ENCODE measurements at regions not wholly inside any gene's neighbourhood (a gene's known extent, or its start where the extent isn't known, plus 50 kb on each side); places are given as distances from the start of the nearest gene placed in this dataset.

DNA sequence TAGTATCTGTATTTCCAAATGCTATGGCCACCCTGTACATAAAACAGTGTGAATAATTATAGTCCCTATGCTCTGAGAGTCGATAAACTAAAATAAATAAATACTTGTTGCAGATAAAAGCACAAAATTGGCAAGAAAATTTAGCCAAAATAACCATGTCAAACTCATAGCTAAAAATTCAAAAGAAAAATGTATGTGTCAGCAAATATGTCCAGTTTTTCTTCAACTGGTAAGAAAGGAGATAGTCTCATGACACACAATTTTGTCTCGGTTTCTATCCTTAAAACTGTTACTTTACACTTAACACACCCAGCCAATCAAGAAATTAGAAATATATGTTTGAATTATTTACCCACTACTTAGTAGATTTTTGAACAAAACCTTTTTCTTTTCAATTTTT is 145.6 kb upstream of the FSCB start:
- FAIRE-seq (no peak), DNase-seq (ENCODE audit: insufficient read length, low spot score) (no peak)
- TF ChIP-seq, protein P1, sequence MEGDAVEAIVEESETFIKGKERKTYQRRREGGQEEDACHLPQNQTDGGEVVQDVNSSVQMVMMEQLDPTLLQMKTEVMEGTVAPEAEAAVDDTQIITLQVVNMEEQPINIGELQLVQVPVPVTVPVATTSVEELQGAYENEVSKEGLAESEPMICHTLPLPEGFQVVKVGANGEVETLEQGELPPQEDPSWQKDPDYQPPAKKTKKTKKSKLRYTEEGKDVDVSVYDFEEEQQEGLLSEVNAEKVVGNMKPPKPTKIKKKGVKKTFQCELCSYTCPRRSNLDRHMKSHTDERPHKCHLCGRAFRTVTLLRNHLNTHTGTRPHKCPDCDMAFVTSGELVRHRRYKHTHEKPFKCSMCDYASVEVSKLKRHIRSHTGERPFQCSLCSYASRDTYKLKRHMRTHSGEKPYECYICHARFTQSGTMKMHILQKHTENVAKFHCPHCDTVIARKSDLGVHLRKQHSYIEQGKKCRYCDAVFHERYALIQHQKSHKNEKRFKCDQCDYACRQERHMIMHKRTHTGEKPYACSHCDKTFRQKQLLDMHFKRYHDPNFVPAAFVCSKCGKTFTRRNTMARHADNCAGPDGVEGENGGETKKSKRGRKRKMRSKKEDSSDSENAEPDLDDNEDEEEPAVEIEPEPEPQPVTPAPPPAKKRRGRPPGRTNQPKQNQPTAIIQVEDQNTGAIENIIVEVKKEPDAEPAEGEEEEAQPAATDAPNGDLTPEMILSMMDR (IDR thresholded peaks at IDR 0.05; ENCODE audit: insufficient read depth, missing control alignments): no peak

GRCh38 chr14:44649061-44649460 is 142.0 kb upstream of the FSCB start:
- FAIRE-seq (no peak), DNase-seq (ENCODE audit: insufficient read length, low spot score) (no peak)
- TF ChIP-seq, protein P1 (IDR thresholded peaks at IDR 0.05; ENCODE audit: insufficient read depth, missing control alignments): no peak

DNA sequence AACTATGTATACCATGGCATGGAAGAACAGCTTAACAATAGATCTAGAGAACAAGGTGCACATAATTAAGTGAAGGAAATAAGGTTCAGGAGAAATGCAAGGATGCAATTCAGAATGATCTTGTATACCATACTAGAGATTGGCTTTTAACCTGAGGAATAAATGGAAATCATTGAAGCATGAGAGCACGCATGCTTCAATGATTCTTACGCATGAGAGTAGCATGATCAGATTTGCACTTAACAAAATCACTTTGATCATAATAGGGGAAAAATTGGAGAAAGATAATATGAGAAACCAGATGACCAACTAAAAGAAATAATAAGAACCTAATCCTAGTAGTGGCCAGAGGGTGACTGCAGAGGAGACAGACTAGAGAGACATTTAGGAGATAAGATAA is 133.3 kb upstream of the FSCB start:
- FAIRE-seq: no peak
- TF ChIP-seq, protein P1 (IDR thresholded peaks at IDR 0.05; ENCODE audit: insufficient read depth, missing control alignments): no peak
- no peak for DNase-seq (ENCODE audit: insufficient read length, low spot score)

- FAIRE-seq (no peak), DNase-seq (ENCODE audit: insufficient read length, low spot score) (no peak)
- TF ChIP-seq, protein P1 (IDR thresholded peaks at IDR 0.05; ENCODE audit: insufficient read depth, missing control alignments): no peak
Observed at GRCh38 chr14:44639781-44640385, 132.8 kb upstream of the FSCB start.

DNA sequence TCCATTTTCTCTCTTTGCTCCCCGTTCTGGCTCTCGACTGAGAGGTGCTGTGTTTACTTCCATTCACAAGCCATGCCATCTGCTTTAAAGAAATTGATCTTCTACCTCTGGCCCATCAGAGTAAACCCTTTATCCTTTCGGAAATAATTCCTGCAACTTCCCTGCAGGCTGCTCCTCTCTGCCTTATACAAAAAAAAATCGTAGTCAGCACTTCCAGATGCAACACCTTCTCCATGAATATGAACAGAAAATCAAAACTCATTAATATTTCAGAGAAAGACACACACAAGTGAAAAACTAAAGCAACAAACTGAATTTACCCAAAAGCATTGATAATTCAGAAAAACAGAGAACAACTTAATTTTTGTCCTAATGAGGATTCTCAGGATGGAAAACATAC is 127.6 kb upstream of the FSCB start:
- TF ChIP-seq, protein P1 (IDR thresholded peaks at IDR 0.05; ENCODE audit: insufficient read depth, missing control alignments): no peak
- FAIRE-seq (no peak), DNase-seq (ENCODE audit: insufficient read length, low spot score) (no peak)

- no peak for FAIRE-seq
- no peak for DNase-seq (ENCODE audit: insufficient read length, low spot score)
- TF ChIP-seq, protein P1 (IDR thresholded peaks at IDR 0.05; ENCODE audit: insufficient read depth, missing control alignments): no peak
Observed at GRCh38 chr14:44626423-44626822, 119.3 kb upstream of the FSCB start.

GRCh38 chr14:44625098-44625497 is 118.0 kb upstream of the FSCB start:
- no peak for FAIRE-seq
- DNase-seq (ENCODE audit: insufficient read length, low spot score): no peak

More at GRCh38 chr14:44625098-44625497, 118.0 kb upstream of the FSCB start:
- TF ChIP-seq, protein P1 (IDR thresholded peaks at IDR 0.05; ENCODE audit: insufficient read depth, missing control alignments): no peak
